Tibial nerve (tissue), 4 donors: ENCODE measurements at regions not wholly inside any gene's neighbourhood (a gene's known extent, or its start where the extent isn't known, plus 50 kb on each side); places are given as distances from the start of the nearest gene placed in this dataset.

ENCODE experiments used
- EP300 ChIP-seq, 2 donors: sonication (generic); formaldehyde crosslinking; IDR thresholded peaks; one replicate each; pipeline ENCODE4 v1.6.1; 2017; ENCODE audit warnings: antibody characterized with exemption in 2 of 2, mild to moderate bottlenecking in 1 of 2
- POLR2A ChIP-seq, 2 donors: fragments of 450-650 bp; IDR thresholded peaks; one replicate each; pipeline ENCODE4 v1.6.1; 2017; ENCODE audit warnings: antibody characterized with exemption in 2 of 2, mild to moderate bottlenecking in 2 of 2, moderate library complexity in 2 of 2
- TF ChIP-seq, protein P1 (sequence below), 5 experiments: fragments of 200-600 bp in 3 of 5; fragments of 450-650 bp in 2 of 5; sonication (generic) in 3 of 5; IDR thresholded peaks; one replicate each; pipeline ENCODE4 v1.5.1; 2016 to 2019; ENCODE audit warnings: antibody characterized with exemption in 5 of 5, mild to moderate bottlenecking in 3 of 5, moderate library complexity in 2 of 5

DNA sequence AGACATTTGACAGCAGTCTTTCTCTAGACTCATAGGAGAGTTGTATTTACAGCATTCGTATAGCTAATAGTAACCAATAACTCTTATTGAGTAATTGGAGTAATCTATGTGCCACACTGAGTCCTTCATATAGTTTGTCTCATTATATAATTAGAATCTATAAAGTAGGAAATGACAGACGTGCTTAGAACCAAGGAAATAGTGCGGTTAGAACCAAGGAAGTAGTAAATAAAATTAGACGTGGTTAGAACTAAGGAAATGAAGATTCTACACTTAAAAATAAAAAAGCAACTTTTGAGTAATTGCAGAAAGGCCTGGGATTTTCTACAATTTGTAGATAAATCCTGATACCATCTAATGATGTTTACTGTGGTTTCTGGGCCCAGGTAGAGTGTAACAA is 107.8 kb upstream of the TNFSF11 start:
- TF ChIP-seq, protein P1, sequence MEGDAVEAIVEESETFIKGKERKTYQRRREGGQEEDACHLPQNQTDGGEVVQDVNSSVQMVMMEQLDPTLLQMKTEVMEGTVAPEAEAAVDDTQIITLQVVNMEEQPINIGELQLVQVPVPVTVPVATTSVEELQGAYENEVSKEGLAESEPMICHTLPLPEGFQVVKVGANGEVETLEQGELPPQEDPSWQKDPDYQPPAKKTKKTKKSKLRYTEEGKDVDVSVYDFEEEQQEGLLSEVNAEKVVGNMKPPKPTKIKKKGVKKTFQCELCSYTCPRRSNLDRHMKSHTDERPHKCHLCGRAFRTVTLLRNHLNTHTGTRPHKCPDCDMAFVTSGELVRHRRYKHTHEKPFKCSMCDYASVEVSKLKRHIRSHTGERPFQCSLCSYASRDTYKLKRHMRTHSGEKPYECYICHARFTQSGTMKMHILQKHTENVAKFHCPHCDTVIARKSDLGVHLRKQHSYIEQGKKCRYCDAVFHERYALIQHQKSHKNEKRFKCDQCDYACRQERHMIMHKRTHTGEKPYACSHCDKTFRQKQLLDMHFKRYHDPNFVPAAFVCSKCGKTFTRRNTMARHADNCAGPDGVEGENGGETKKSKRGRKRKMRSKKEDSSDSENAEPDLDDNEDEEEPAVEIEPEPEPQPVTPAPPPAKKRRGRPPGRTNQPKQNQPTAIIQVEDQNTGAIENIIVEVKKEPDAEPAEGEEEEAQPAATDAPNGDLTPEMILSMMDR (IDR thresholded peaks at IDR 0.05): no peak
- no peak for TF ChIP-seq POLR2A (IDR thresholded peaks at IDR 0.05)
- no peak for TF ChIP-seq EP300 (IDR thresholded peaks at IDR 0.05)
